ENCODE measurements at regions not wholly inside any gene's neighbourhood (a gene's known extent, or its start where the extent isn't known, plus 50 kb on each side); places are given as distances from the start of the nearest gene placed in this dataset.

DNA sequence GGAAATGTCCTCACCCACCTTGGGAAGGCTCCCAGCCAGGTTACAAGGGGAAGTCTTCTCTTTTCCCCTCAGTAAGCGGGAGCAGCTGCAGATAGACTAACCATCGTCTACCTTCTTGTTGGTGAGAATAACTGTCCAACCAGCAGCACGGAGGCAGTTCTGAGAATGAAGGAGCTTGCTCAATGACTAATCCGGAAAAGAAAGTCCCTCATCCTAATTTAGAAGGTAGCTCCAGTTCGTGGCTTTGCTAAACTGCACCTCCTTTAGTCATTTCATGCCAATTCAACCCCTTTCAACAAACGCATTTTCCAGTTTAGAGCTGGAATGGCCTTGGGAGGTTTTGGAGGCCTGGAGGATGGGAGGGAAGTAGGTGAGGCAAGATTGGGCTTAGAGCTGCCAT is 527.4 kb upstream of the PROK2 start:
- TF ChIP-seq, protein P1, sequence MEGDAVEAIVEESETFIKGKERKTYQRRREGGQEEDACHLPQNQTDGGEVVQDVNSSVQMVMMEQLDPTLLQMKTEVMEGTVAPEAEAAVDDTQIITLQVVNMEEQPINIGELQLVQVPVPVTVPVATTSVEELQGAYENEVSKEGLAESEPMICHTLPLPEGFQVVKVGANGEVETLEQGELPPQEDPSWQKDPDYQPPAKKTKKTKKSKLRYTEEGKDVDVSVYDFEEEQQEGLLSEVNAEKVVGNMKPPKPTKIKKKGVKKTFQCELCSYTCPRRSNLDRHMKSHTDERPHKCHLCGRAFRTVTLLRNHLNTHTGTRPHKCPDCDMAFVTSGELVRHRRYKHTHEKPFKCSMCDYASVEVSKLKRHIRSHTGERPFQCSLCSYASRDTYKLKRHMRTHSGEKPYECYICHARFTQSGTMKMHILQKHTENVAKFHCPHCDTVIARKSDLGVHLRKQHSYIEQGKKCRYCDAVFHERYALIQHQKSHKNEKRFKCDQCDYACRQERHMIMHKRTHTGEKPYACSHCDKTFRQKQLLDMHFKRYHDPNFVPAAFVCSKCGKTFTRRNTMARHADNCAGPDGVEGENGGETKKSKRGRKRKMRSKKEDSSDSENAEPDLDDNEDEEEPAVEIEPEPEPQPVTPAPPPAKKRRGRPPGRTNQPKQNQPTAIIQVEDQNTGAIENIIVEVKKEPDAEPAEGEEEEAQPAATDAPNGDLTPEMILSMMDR (conservative IDR thresholded peaks at IDR 0.05) = no peak
- TF ChIP-seq EZH2 (IDR thresholded peaks at IDR 0.05; ENCODE audit: low read depth) = no peak
